ENCODE measurements at regions not wholly inside any gene's neighbourhood (a gene's known extent, or its start where the extent isn't known, plus 50 kb on each side); places are given as distances from the start of the nearest gene placed in this dataset.
"Not testable (repeated sequence)": the region's sequence is repeated elsewhere in the genome, so short reads cannot be mapped to it uniquely, and the experiment has no call there.

GRCh38 chr2:582792-583528 lies 94.2 kb downstream of the TMEM18 start:
- TF ChIP-seq, protein P1, sequence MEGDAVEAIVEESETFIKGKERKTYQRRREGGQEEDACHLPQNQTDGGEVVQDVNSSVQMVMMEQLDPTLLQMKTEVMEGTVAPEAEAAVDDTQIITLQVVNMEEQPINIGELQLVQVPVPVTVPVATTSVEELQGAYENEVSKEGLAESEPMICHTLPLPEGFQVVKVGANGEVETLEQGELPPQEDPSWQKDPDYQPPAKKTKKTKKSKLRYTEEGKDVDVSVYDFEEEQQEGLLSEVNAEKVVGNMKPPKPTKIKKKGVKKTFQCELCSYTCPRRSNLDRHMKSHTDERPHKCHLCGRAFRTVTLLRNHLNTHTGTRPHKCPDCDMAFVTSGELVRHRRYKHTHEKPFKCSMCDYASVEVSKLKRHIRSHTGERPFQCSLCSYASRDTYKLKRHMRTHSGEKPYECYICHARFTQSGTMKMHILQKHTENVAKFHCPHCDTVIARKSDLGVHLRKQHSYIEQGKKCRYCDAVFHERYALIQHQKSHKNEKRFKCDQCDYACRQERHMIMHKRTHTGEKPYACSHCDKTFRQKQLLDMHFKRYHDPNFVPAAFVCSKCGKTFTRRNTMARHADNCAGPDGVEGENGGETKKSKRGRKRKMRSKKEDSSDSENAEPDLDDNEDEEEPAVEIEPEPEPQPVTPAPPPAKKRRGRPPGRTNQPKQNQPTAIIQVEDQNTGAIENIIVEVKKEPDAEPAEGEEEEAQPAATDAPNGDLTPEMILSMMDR (IDR thresholded peaks at IDR 0.05; ENCODE audit: low read depth, low read length), result no peak
- no peak for DNase-seq (ENCODE audit: extremely low read depth, low read depth)

DNA sequence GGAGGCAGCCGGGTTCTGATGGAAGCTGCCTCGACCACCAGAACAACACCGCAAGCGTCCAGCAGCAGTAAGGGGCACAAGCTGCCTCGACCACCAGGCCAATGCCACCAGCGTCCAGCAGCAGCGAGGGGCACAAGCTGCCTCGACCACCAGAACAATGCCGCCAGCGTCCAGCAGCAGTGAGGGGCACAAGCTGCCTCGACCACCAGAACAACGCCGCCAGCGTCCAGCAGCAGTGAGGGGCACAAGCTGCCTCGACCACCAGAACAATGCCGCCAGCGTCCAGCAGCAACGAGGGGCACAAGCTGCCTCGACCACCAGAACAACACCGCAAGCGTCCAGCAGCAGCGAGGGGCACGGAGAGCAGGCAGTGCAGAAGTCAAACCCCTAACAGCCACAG lies 94.9 kb downstream of the TMEM18 start:
- DNase-seq (ENCODE audit: extremely low read depth, low read depth), result not testable (repeated sequence)

- no peak for DNase-seq (ENCODE audit: extremely low read depth, low read depth)
- TF ChIP-seq, protein P1 (IDR thresholded peaks at IDR 0.05; ENCODE audit: low read depth, low read length), result no peak
Observed at GRCh38 chr2:579961-580360, 97.2 kb downstream of the TMEM18 start.

- no peak for DNase-seq (ENCODE audit: extremely low read depth, low read depth)
- TF ChIP-seq, protein P1 (IDR thresholded peaks at IDR 0.05; ENCODE audit: low read depth, low read length), result no peak
Observed at GRCh38 chr2:579351-579886, 97.8 kb downstream of the TMEM18 start.

DNA sequence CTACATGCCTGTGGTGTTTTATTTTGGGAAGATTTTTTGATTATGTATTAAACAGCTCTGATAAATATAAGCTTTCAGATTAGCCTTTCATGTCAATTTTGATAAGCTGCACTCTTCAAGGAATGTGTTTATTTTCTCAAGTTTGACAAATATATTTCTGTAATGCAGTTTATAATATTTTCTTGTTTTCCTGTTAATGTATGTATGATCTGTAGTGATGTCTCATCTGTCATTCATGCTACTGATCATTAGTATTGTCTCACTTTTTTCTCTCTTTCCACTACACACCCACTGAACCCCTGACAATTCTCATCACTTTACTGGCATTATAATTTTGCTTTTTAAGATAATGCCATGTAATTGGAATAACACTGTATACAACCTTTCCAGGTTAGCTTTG lies 100.9 kb downstream of the TMEM18 start:
- TF ChIP-seq, protein P1 (IDR thresholded peaks at IDR 0.05; ENCODE audit: low read depth, low read length), result no peak
- DNase-seq (ENCODE audit: extremely low read depth, low read depth), result no peak

GRCh38 chr2:575727-576236 lies 101.4 kb downstream of the TMEM18 start:
- TF ChIP-seq, protein P1 (IDR thresholded peaks at IDR 0.05; ENCODE audit: low read depth, low read length), result no peak
- no peak for DNase-seq (ENCODE audit: extremely low read depth, low read depth)

- no peak for DNase-seq (ENCODE audit: extremely low read depth, low read depth)
- TF ChIP-seq, protein P1 (IDR thresholded peaks at IDR 0.05; ENCODE audit: low read depth, low read length), result no peak
Observed at GRCh38 chr2:575030-575726, 102.0 kb downstream of the TMEM18 start.
